OCI-LY3 (cell line): ENCODE measurements at regions not wholly inside any gene's neighbourhood (a gene's known extent, or its start where the extent isn't known, plus 50 kb on each side); places are given as distances from the start of the nearest gene placed in this dataset.

Experiments used
- H2AFZ ChIP-seq: fragments of 200-600, 300-600 bp; shearing (Covaris generic); 2 replicates; pipeline ENCODE4 v1.6.0; 2014; ENCODE audit warnings: antibody characterized with exemption, low read depth, low read length
- H3K27ac ChIP-seq: fragments of 200-600, 300-600 bp; sonication (generic); 2 replicates; pipeline ENCODE4 v1.5.1; 2014; ENCODE audit warnings: mild to moderate bottlenecking, low read length, moderate library complexity, mixed read lengths
- H3K27me3 ChIP-seq: fragments of 200-600, 300-600 bp; sonication (generic); 2 replicates; pipeline ENCODE4 v1.6.1; 2014; ENCODE audit warnings: low read depth, low read length, mixed read lengths
- H3K36me3 ChIP-seq: fragments of 200-600, 300-600 bp; sonication (generic); replicated peaks from 2 replicates; pipeline ENCODE3; 2014; ENCODE audit warnings: low read depth, low read length, mixed read lengths
- H3K4me1 ChIP-seq: fragments of 300-600, 200-600 bp; sonication (generic); 2 replicates; pipeline ENCODE4 v1.6.1; 2014; ENCODE audit warnings: low read length, mixed read lengths
- H3K4me2 ChIP-seq: fragments of 200-600, 300-600 bp; sonication (generic); 2 replicates; pipeline ENCODE4 v1.6.1; 2014; ENCODE audit warnings: low read length, mixed read lengths
- H3K4me3 ChIP-seq: fragments of 300-600, 200-600 bp; sonication (generic); 2 replicates; pipeline ENCODE4 v1.5.1; 2014; ENCODE audit warnings: antibody characterized with exemption, mild to moderate bottlenecking, low read length, moderate library complexity
- H3K79me2 ChIP-seq: fragments of 300-600, 200-600 bp; shearing (Covaris generic); 2 replicates; pipeline ENCODE4 v1.6.1; 2014; ENCODE audit warnings: mild to moderate bottlenecking, low read length, mixed read lengths
- H3K9ac ChIP-seq: fragments of 300-600, 200-600 bp; shearing (Covaris generic); 2 replicates; pipeline ENCODE4 v1.6.0; 2014; ENCODE audit warnings: mild to moderate bottlenecking, low read length, moderate library complexity
- H3K9me3 ChIP-seq: fragments of 200-600, 300-600 bp; shearing (Covaris generic); 2 replicates; pipeline ENCODE4 v1.6.1; 2014; ENCODE audit warnings: low read length, mixed read lengths; ENCODE audit not compliant: insufficient read depth
- H4K20me1 ChIP-seq: fragments of 200-600, 300-600 bp; sonication (generic); 2 replicates; pipeline ENCODE4 v1.6.1; 2016; ENCODE audit warnings: low read length, mixed read lengths; ENCODE audit not compliant: insufficient read depth
- CTCF ChIP-seq: fragments of 200-600, 300-600 bp; sonication (generic); IDR thresholded peaks from 2 replicates; pipeline ENCODE4 v1.5.1; 2014; ENCODE audit warnings: antibody characterized with exemption, low read length, low read depth
- EZH2phosphoT487 ChIP-seq: fragments of 200-600 bp; shearing (Covaris generic); IDR thresholded peaks from 2 replicates; pipeline ENCODE4 v1.6.1; 2018; ENCODE audit warnings: antibody characterized with exemption, mixed run types, low read depth

- H3K36me3 ChIP-seq: no peaks in the 10 kb centered on the region
- TF ChIP-seq EZH2phosphoT487: no peak
- no peak for TF ChIP-seq CTCF
- H3K9ac ChIP-seq: no peak overlapping the region
- H4K20me1 ChIP-seq: no peaks in the 10 kb centered on the region
- H3K9me3 ChIP-seq: no peaks in the 10 kb centered on the region
- H3K4me3 ChIP-seq: no peak overlapping the region
- H3K4me1 ChIP-seq: no peaks in the 10 kb centered on the region
- no peaks in the 10 kb centered on the region for H3K79me2 ChIP-seq
- no peak overlapping the region for H3K4me2 ChIP-seq
- H3K27me3 ChIP-seq: peaks cover 31% of the 10 kb centered on the region
- no peak overlapping the region for H3K27ac ChIP-seq
- H2AFZ ChIP-seq: no peak overlapping the region
Observed at GRCh38 chr11:122513328-122513727, 142.2 kb upstream of the UBASH3B start.

GRCh38 chr11:122512688-122513087 is 142.8 kb upstream of the UBASH3B start:
- Histone ChIP-seq H3K36me3 (no peaks in the 10 kb centered on the region), H3K9ac (no peak overlapping the region), H3K27me3 (peaks cover 34% of the 10 kb centered on the region), H3K4me2 (no peak overlapping the region), H4K20me1 (no peaks in the 10 kb centered on the region), H3K4me1 (no peaks in the 10 kb centered on the region), H3K27ac (no peak overlapping the region), H3K79me2 (no peaks in the 10 kb centered on the region), H3K4me3 (no peak overlapping the region), H3K9me3 (no peaks in the 10 kb centered on the region), H2AFZ (no peak overlapping the region)
- TF ChIP-seq CTCF (no peak), EZH2phosphoT487 (no peak)

GRCh38 chr11:122509899-122510298 is 145.6 kb upstream of the UBASH3B start:
- Histone ChIP-seq H4K20me1 (no peaks in the 10 kb centered on the region), H3K9ac (no peak overlapping the region), H3K27ac (no peak overlapping the region), H3K4me2 (no peak overlapping the region), H3K27me3 (peaks cover 38% of the 10 kb centered on the region), H2AFZ (no peak overlapping the region), H3K9me3 (no peaks in the 10 kb centered on the region), H3K79me2 (no peaks in the 10 kb centered on the region), H3K36me3 (no peaks in the 10 kb centered on the region), H3K4me1 (peaks cover 7% of the 10 kb centered on the region), H3K4me3 (no peak overlapping the region)
- no peak for TF ChIP-seq EZH2phosphoT487
- no peak for TF ChIP-seq CTCF

GRCh38 chr11:122509091-122509490 is 146.4 kb upstream of the UBASH3B start:
- Histone ChIP-seq H4K20me1 (no peaks in the 10 kb centered on the region), H3K79me2 (no peaks in the 10 kb centered on the region), H3K4me1 (peaks cover 7% of the 10 kb centered on the region), H3K27me3 (peaks cover 37% of the 10 kb centered on the region), H3K4me2 (no peak overlapping the region), H3K9ac (no peak overlapping the region), H3K36me3 (no peaks in the 10 kb centered on the region), H3K27ac (no peak overlapping the region), H3K4me3 (no peak overlapping the region), H3K9me3 (no peaks in the 10 kb centered on the region), H2AFZ (no peak overlapping the region)
- no peak for TF ChIP-seq EZH2phosphoT487
- no peak for TF ChIP-seq CTCF
